PFSK-1 (cell line): ENCODE measurements at regions not wholly inside any gene's neighbourhood (a gene's known extent, or its start where the extent isn't known, plus 50 kb on each side); places are given as distances from the start of the nearest gene placed in this dataset.

ENCODE experiments used
- FOXP2 ChIP-seq: optimal IDR thresholded peaks from 2 replicates; pipeline ENCODE3; 2011; ENCODE audit warnings: borderline replicate concordance, control low read depth, inconsistent platforms; ENCODE audit not compliant: insufficient read depth; ENCODE audit errors: extremely low read length, extremely low read depth
- POLR2AphosphoS5 ChIP-seq: IDR thresholded peaks from 2 replicates; pipeline ENCODE4 v1.6.1; 2012; ENCODE audit warnings: low read depth, mild to moderate bottlenecking, control low read depth, low read length, moderate library complexity
- SIN3A ChIP-seq: IDR thresholded peaks from 2 replicates; pipeline ENCODE4 v1.6.1; 2012; ENCODE audit warnings: mild to moderate bottlenecking, low read length, moderate library complexity, borderline replicate concordance; ENCODE audit not compliant: insufficient read depth
- TAF1 ChIP-seq: IDR thresholded peaks from 2 replicates; pipeline ENCODE4 v1.6.1; 2012; ENCODE audit warnings: low read length, control low read depth, borderline replicate concordance; ENCODE audit not compliant: insufficient read depth
- TF ChIP-seq, protein P1 (sequence below), 2 experiments: IDR thresholded peaks; 2 replicates each; pipeline versions ENCODE4 v1.6.1 to v1.8.0; 2011 to 2012; ENCODE audit warnings: low read depth in 2 of 2, low read length in 2 of 2, control low read depth in 1 of 2, inconsistent platforms in 1 of 2, mild to moderate bottlenecking in 1 of 2, moderate library complexity in 1 of 2; ENCODE audit not compliant: insufficient read depth in 1 of 2

- TF ChIP-seq, protein P1, sequence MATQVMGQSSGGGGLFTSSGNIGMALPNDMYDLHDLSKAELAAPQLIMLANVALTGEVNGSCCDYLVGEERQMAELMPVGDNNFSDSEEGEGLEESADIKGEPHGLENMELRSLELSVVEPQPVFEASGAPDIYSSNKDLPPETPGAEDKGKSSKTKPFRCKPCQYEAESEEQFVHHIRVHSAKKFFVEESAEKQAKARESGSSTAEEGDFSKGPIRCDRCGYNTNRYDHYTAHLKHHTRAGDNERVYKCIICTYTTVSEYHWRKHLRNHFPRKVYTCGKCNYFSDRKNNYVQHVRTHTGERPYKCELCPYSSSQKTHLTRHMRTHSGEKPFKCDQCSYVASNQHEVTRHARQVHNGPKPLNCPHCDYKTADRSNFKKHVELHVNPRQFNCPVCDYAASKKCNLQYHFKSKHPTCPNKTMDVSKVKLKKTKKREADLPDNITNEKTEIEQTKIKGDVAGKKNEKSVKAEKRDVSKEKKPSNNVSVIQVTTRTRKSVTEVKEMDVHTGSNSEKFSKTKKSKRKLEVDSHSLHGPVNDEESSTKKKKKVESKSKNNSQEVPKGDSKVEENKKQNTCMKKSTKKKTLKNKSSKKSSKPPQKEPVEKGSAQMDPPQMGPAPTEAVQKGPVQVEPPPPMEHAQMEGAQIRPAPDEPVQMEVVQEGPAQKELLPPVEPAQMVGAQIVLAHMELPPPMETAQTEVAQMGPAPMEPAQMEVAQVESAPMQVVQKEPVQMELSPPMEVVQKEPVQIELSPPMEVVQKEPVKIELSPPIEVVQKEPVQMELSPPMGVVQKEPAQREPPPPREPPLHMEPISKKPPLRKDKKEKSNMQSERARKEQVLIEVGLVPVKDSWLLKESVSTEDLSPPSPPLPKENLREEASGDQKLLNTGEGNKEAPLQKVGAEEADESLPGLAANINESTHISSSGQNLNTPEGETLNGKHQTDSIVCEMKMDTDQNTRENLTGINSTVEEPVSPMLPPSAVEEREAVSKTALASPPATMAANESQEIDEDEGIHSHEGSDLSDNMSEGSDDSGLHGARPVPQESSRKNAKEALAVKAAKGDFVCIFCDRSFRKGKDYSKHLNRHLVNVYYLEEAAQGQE (IDR thresholded peaks at IDR 0.05; ENCODE audit: insufficient read depth in 1 of 2, low read depth in 2 of 2, low read length in 2 of 2), result no peak
- TF ChIP-seq POLR2AphosphoS5, result no peak
Observed at GRCh38 chr18:30405038-30405437, 637.5 kb downstream of the DSC3 start.

- TF ChIP-seq TAF1 (no peak), SIN3A (no peak), FOXP2 (no peak), POLR2AphosphoS5 (no peak)
- TF ChIP-seq, protein P1 (IDR thresholded peaks at IDR 0.05; ENCODE audit: insufficient read depth in 1 of 2, low read depth in 2 of 2, low read length in 2 of 2), result no peak
Observed at GRCh38 chr18:30404422-30404821, 638.1 kb downstream of the DSC3 start.

- TF ChIP-seq SIN3A (no peak), POLR2AphosphoS5 (no peak), FOXP2 (no peak), TAF1 (no peak)
- TF ChIP-seq, protein P1 (IDR thresholded peaks at IDR 0.05; ENCODE audit: insufficient read depth in 1 of 2, low read depth in 2 of 2, low read length in 2 of 2), result no peak
Observed at GRCh38 chr18:30403278-30403677, 639.3 kb downstream of the DSC3 start.

DNA sequence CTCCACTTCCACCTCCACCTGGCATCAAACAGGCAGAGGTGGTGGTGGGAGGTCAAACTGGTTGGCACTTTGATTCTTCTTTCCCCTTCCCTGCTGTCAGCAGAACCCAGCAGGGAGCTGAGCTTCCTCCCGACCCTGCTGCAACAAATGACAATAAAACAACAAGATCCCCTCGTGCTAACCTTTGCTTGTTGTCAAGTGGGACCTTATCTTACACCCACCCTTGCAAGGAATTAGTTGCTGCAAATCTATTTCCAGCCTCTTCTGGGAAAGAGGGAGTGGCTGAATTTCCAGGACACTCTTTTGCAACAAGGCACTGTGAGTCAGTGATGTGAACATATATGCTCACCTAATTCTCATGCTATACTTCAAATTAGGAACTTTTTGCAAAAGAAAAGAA lies 655.1 kb downstream of the DSC3 start:
- TF ChIP-seq TAF1 (no peak), FOXP2 (no peak), SIN3A (no peak)
- TF ChIP-seq, protein P1 (IDR thresholded peaks at IDR 0.05; ENCODE audit: insufficient read depth in 1 of 2, low read depth in 2 of 2, low read length in 2 of 2), result no peak

GRCh38 chr18:30386624-30387023 lies 655.9 kb downstream of the DSC3 start:
- no peak for TF ChIP-seq SIN3A
- TF ChIP-seq, protein P1 (IDR thresholded peaks at IDR 0.05; ENCODE audit: insufficient read depth in 1 of 2, low read depth in 2 of 2, low read length in 2 of 2), result 0 out of 4 replicates have a peak, but pooled peaks of 1 of the 2 experiments have one; percentile 37
